Type B pancreatic cell (in vitro differentiated cells): ENCODE measurements at regions not wholly inside any gene's neighbourhood (a gene's known extent, or its start where the extent isn't known, plus 50 kb on each side); places are given as distances from the start of the nearest gene placed in this dataset.

Experiments
- DNase-seq: peaks from one replicate; pipeline ENCODE4 v3.0.0; 2021; ENCODE audit warnings: mixed read lengths; ENCODE audit not compliant: unreplicated experiment; ENCODE audit errors: extremely low spot score
- H3K27ac Mint-ChIP-seq: 2 replicates; pipeline ENCODE4 v1.8.0; 2021; ENCODE audit warnings: mild to moderate bottlenecking, mixed read lengths
- H3K27me3 Mint-ChIP-seq: 2 replicates; pipeline ENCODE4 v1.8.0; 2021; ENCODE audit warnings: mixed read lengths
- H3K36me3 Mint-ChIP-seq: 2 replicates; pipeline ENCODE4 v1.8.0; 2021; ENCODE audit warnings: mixed read lengths
- H3K4me1 Mint-ChIP-seq: one replicate; pipeline ENCODE4 v1.8.0; 2021; ENCODE audit warnings: mixed read lengths; ENCODE audit not compliant: unreplicated experiment
- H3K4me3 Mint-ChIP-seq: 2 replicates; pipeline ENCODE4 v1.8.0; 2021; ENCODE audit warnings: mild to moderate bottlenecking, mixed read lengths
- H3K9me3 Mint-ChIP-seq: 2 replicates; pipeline ENCODE4 v1.8.0; 2021; ENCODE audit warnings: mixed read lengths
- TF ChIP-seq, protein P1 (sequence below): fragments of 200-600 bp; sonication (generic); conservative IDR thresholded peaks from 2 replicates; pipeline ENCODE4 v1.5.0; 2021; ENCODE audit warnings: antibody characterized with exemption, mild to moderate bottlenecking

DNA sequence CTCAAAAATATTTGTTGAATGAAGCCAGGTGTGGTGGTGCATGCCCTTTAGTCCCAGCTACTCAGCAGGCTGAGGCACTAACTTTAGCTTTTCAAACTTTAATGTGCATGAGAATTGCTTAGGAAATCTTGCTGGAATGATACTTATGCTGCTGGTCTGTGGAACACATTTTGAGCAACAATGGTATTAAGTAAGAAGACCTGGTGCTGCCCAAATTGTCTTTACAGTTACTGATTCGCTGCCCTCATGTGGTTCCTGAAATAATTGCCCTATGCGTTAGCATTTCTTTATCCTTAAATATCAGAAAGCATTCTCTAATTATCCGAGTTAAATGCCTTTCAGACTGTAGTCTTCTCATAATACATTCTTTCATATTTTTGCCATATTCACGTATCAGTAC is 76.0 kb upstream of the SESTD1 start:
- TF ChIP-seq, protein P1, sequence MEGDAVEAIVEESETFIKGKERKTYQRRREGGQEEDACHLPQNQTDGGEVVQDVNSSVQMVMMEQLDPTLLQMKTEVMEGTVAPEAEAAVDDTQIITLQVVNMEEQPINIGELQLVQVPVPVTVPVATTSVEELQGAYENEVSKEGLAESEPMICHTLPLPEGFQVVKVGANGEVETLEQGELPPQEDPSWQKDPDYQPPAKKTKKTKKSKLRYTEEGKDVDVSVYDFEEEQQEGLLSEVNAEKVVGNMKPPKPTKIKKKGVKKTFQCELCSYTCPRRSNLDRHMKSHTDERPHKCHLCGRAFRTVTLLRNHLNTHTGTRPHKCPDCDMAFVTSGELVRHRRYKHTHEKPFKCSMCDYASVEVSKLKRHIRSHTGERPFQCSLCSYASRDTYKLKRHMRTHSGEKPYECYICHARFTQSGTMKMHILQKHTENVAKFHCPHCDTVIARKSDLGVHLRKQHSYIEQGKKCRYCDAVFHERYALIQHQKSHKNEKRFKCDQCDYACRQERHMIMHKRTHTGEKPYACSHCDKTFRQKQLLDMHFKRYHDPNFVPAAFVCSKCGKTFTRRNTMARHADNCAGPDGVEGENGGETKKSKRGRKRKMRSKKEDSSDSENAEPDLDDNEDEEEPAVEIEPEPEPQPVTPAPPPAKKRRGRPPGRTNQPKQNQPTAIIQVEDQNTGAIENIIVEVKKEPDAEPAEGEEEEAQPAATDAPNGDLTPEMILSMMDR, result peak; percentile 47
- Mint-ChIP-seq H3K4me3 (no peak overlapping the region), H3K27ac (no peak overlapping the region), H3K4me1 (peaks cover 18% of the 10 kb centered on the region), H3K9me3 (peaks cover 5% of the 10 kb centered on the region), H3K27me3 (no peaks in the 10 kb centered on the region), H3K36me3 (no peaks in the 10 kb centered on the region)
- DNase-seq, result no peak

DNA sequence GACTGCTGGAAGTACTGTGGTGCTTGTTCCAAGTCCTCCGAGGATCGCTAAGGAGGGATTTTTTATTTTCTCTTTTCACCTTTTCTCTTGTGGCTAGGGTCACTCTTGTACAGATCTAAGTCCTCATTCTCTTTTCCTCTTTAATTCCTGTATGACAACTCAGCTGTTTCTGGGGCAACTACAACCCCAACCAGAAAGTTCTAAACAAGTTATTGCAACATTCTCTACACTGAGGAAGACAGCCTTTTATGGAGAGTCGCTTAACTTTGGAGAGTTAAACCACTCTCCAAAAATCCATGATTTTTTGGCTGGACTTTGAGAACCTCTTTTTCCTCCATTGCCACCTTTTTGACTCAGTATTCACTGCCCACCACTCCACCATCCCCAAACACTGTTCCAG is 74.0 kb upstream of the SESTD1 start:
- H3K9me3 Mint-ChIP-seq, result no peaks in the 10 kb centered on the region
- no peak overlapping the region for H3K27ac Mint-ChIP-seq
- no peaks in the 10 kb centered on the region for H3K27me3 Mint-ChIP-seq
- H3K4me3 Mint-ChIP-seq, result no peak overlapping the region
- peaks cover 7% of the 10 kb centered on the region for H3K4me1 Mint-ChIP-seq
- no peaks in the 10 kb centered on the region for H3K36me3 Mint-ChIP-seq
- TF ChIP-seq, protein P1, result no peak
- no peak for DNase-seq

DNA sequence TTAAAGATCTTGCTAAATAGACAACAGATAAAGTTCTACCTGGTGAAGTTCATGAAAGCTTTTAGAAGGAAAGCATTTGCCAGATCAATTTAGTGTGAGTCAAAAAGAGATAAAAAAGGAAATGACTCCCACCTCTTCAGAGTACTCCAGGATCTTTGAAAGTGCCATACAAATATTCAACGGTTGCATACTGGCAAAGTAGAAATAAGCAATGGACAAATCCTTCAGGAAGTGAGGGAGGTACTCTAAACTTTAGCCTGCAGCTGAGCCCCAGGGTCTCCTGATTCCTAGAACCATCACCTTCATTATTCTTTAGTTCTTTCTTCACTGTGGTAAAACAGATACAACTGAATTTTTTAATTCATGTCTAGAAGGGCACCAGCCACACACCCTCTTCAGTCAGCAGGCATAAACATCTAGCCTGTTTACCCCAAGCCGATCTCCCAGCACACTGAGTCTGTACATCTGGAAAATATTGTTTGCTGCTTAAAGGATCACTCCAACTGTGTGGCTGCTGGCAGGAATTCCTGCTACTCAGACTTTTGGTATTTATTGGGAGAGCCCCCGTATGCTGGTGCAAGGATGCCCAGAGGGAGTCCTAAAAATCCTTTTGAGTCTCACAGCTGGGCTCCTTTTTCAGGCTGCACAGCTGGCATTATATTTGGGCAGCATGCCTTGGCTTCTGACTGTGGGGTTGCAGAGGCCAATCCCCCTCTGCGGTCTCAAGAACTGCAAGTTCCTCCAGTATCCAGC is 72.3 kb upstream of the SESTD1 start:
- TF ChIP-seq, protein P1, result no peak
- Mint-ChIP-seq H3K27ac (no peak overlapping the region), H3K4me3 (no peak overlapping the region), H3K36me3 (no peaks in the 10 kb centered on the region), H3K9me3 (no peaks in the 10 kb centered on the region), H3K4me1 (peaks cover 13% of the 10 kb centered on the region), H3K27me3 (no peaks in the 10 kb centered on the region)
- no peak for DNase-seq

DNA sequence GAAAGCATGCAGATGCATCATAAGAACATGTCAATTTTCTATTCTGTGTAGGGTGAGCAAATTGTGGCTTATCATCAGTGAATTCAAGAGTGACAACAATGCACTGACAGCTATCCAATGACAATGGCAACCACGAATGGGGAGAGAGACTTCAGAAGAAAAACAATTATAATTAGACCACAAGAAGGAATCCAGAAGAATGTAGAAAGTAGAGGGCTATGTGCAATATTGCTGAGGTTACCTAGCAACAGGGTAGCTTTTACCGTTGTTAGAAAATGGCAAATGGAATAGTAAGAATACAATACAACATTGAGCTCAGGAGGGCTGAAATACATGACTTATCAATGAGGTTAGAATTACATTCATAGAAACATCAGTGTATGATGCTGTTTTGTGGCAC is 71.1 kb upstream of the SESTD1 start:
- Mint-ChIP-seq H3K9me3 (no peaks in the 10 kb centered on the region), H3K4me1 (peaks cover 13% of the 10 kb centered on the region), H3K27ac (no peak overlapping the region), H3K36me3 (no peaks in the 10 kb centered on the region), H3K27me3 (no peaks in the 10 kb centered on the region), H3K4me3 (no peak overlapping the region)
- TF ChIP-seq, protein P1, result no peak
- no peak for DNase-seq

DNA sequence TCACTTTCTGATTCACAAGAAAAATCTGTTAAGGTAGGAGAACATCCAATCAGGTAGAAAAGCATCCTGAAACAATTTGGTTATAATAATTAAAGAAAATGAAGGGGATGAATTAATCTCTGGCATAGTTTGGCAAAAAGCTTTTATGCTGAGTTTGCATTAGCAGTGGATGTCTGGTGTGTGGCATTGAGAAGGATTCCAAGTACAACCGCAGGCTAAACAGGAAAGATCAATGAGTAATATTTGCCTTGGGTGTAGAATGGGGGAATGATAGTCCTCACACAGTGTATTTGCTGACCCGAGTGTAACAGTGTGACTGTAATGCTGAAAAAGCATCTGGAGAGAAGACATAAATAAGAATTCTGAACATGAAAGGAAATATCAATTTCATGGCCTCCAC is 68.3 kb upstream of the SESTD1 start:
- no peaks in the 10 kb centered on the region for H3K9me3 Mint-ChIP-seq
- peaks cover 5% of the 10 kb centered on the region for H3K4me1 Mint-ChIP-seq
- no peaks in the 10 kb centered on the region for H3K36me3 Mint-ChIP-seq
- TF ChIP-seq, protein P1, result no peak
- H3K27me3 Mint-ChIP-seq, result no peaks in the 10 kb centered on the region
- H3K27ac Mint-ChIP-seq, result no peak overlapping the region
- no peak for DNase-seq
- H3K4me3 Mint-ChIP-seq, result no peak overlapping the region
